ENCODE measurements at regions not wholly inside any gene's neighbourhood (a gene's known extent, or its start where the extent isn't known, plus 50 kb on each side); places are given as distances from the start of the nearest gene placed in this dataset.

GRCh38 chr1:101293461-101294051, 56.7 kb downstream of the S1PR1 start:
- no peak for ATAC-seq
- H3K36me3 ChIP-seq (ENCODE audit: control insufficient read depth, insufficient read depth, low read length), result no peaks in the 10 kb centered on the region
- no peaks in the 10 kb centered on the region; the same call in 1 of the 2 replicates for H3K4me1 ChIP-seq (ENCODE audit: control insufficient read depth, insufficient read depth, low read length)
- no peak overlapping the region for H3K27ac ChIP-seq (ENCODE audit: low read length)
- in situ Hi-C loops (cut with HindIII; ENCODE audit: low pct_unique_long_range_greater_than_20kb, low sequenced_read_pairs) (no loop called here), intact Hi-C loops (cut with micrococcal nuclease; ENCODE audit: unreplicated experiment) (no loop called here)
- TF ChIP-seq REST (IDR thresholded peaks at IDR 0.05; ENCODE audit: insufficient read depth in 1 of 2, low read depth in 2 of 2, low read length in 1 of 2), result no peak
- no peak for TF ChIP-seq SIN3A (IDR thresholded peaks at IDR 0.05; ENCODE audit: borderline replicate concordance, insufficient read depth, low read depth, low read length)
- no peak for TF ChIP-seq TCF7L2 (IDR thresholded peaks at IDR 0.05; ENCODE audit: low read depth, low read length)
- TF ChIP-seq CTCF (IDR thresholded peaks at IDR 0.05), result no peak
- TF ChIP-seq POLR2AphosphoS5 (IDR thresholded peaks at IDR 0.05; ENCODE audit: low read depth, low read length), result no peak
- no peak for DNase-seq (ENCODE audit: low read depth, low spot score)
- no TSS peak for BruUV-seq (replicated peaks)
- no peaks in the 10 kb centered on the region for H3K9me3 ChIP-seq (ENCODE audit: control insufficient read depth, insufficient read depth, low read depth, low read length)
- ChIA-PET CTCF (no interaction called here), POLR2A (no interaction called here)
- H3K4me3 ChIP-seq (ENCODE audit: low read depth in 2 of 2, low read length in 2 of 2), result no peak overlapping the region
- H3K27me3 ChIP-seq (ENCODE audit: control insufficient read depth, insufficient read depth, low read length), result no peaks in the 10 kb centered on the region; the same call in none of the 2 replicates

GRCh38 chr1:101295209-101295608, 58.4 kb downstream of the S1PR1 start:
- ATAC-seq, result no peak
- intact Hi-C loops (cut with micrococcal nuclease; ENCODE audit: unreplicated experiment) (no loop called here), in situ Hi-C loops (cut with HindIII; ENCODE audit: low pct_unique_long_range_greater_than_20kb, low sequenced_read_pairs) (no loop called here)
- DNase-seq (ENCODE audit: low read depth, low spot score), result no peak
- H3K27me3 ChIP-seq (ENCODE audit: control insufficient read depth, insufficient read depth, low read length), result no peaks in the 10 kb centered on the region; the same call in none of the 2 replicates
- H3K4me1 ChIP-seq (ENCODE audit: control insufficient read depth, insufficient read depth, low read length), result no peaks in the 10 kb centered on the region
- H3K9me3 ChIP-seq (ENCODE audit: control insufficient read depth, insufficient read depth, low read depth, low read length), result no peaks in the 10 kb centered on the region
- POLR2A ChIA-PET, result interaction anchor here (0.6 kb wide), 1 partner anchor 809 kb away, joined by 3 read pairs; no protein-coding TSS in a partner anchor
- no peak overlapping the region for H3K27ac ChIP-seq (ENCODE audit: low read length)
- no peaks in the 10 kb centered on the region for H3K36me3 ChIP-seq (ENCODE audit: control insufficient read depth, insufficient read depth, low read length)
- CTCF ChIA-PET, result interaction anchor here (0.6 kb wide), 1 partner anchor 235 kb away, joined by 15 read pairs; no protein-coding TSS in a partner anchor
- no peak overlapping the region for H3K4me3 ChIP-seq (ENCODE audit: low read depth in 2 of 2, low read length in 2 of 2)
- TF ChIP-seq POLR2AphosphoS5 (IDR thresholded peaks at IDR 0.05; ENCODE audit: low read depth, low read length), result no peak
- TF ChIP-seq TCF7L2 (IDR thresholded peaks at IDR 0.05; ENCODE audit: low read depth, low read length), result no peak
- TF ChIP-seq CTCF (IDR thresholded peaks at IDR 0.05), result no peak
- TF ChIP-seq REST (IDR thresholded peaks at IDR 0.05; ENCODE audit: insufficient read depth in 1 of 2, low read depth in 2 of 2, low read length in 1 of 2), result no peak
- no TSS peak for BruUV-seq (replicated peaks)

Measured in Panc1 (cell line).